Mammary epithelial cell (primary cell): ENCODE measurements at regions not wholly inside any gene's neighbourhood (a gene's known extent, or its start where the extent isn't known, plus 50 kb on each side); places are given as distances from the start of the nearest gene placed in this dataset.

Experiments
- EZH2 ChIP-seq: IDR thresholded peaks from 2 replicates; pipeline ENCODE4 v1.6.1; 2012; ENCODE audit warnings: low read length, inconsistent platforms, borderline replicate concordance
- TF ChIP-seq, protein P1 (sequence below), 2 donors: IDR thresholded peaks in 1 of 2; conservative IDR thresholded peaks in 1 of 2; 2 replicates each; pipeline ENCODE4 v1.5.1; 2011 to 2012; ENCODE audit warnings: inconsistent platforms in 2 of 2, low read length in 2 of 2, mild to moderate bottlenecking in 2 of 2, control low read depth in 1 of 2, low read depth in 1 of 2; ENCODE audit not compliant: insufficient read depth in 1 of 2; ENCODE audit errors: extremely low read depth in 1 of 2

DNA sequence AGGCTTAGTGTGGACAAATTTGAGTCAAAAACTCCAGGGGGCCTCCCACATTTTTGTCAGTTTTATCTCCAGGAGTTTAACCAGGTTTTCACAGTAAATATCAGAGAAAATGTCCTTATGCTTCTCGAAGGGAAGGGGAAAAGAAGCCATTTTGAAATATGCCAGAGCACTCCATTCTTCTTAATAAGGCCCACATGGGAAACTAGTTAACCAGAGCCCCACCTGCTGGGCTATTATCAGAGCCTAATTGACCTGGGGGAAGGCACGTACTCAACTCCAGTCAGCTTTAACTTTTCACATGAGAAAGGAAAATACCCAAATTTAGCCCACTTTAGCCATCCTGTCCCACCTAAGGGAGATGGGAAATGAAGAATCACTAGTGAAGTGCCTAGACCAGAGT lies 296.3 kb downstream of the PTBP2 start:
- TF ChIP-seq, protein P1, sequence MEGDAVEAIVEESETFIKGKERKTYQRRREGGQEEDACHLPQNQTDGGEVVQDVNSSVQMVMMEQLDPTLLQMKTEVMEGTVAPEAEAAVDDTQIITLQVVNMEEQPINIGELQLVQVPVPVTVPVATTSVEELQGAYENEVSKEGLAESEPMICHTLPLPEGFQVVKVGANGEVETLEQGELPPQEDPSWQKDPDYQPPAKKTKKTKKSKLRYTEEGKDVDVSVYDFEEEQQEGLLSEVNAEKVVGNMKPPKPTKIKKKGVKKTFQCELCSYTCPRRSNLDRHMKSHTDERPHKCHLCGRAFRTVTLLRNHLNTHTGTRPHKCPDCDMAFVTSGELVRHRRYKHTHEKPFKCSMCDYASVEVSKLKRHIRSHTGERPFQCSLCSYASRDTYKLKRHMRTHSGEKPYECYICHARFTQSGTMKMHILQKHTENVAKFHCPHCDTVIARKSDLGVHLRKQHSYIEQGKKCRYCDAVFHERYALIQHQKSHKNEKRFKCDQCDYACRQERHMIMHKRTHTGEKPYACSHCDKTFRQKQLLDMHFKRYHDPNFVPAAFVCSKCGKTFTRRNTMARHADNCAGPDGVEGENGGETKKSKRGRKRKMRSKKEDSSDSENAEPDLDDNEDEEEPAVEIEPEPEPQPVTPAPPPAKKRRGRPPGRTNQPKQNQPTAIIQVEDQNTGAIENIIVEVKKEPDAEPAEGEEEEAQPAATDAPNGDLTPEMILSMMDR (conservative IDR thresholded peaks at IDR 0.05 in 1 of 2, IDR thresholded peaks at IDR 0.05 in 1 of 2; ENCODE audit: extremely low read depth in 1 of 2, insufficient read depth in 1 of 2, low read depth in 1 of 2, low read length in 2 of 2) = no peak
- no peak for TF ChIP-seq EZH2
